ENCODE measurements at regions not wholly inside any gene's neighbourhood (a gene's known extent, or its start where the extent isn't known, plus 50 kb on each side); places are given as distances from the start of the nearest gene placed in this dataset.

- no peak for DNase-seq
Observed at GRCh38 chr4:30350288-30350687, 369.9 kb upstream of the PCDH7 start.

GRCh38 chr4:30354605-30355004 is 365.6 kb upstream of the PCDH7 start:
- DNase-seq = no peak

GRCh38 chr4:30362436-30362835 is 357.7 kb upstream of the PCDH7 start:
- no peak for DNase-seq

GRCh38 chr4:30370105-30370504 is 350.1 kb upstream of the PCDH7 start:
- no peak for DNase-seq

- DNase-seq = peak; percentile 77
Observed at GRCh38 chr4:30380404-30380998, 339.7 kb upstream of the PCDH7 start.

GRCh38 chr4:30385650-30386049 is 334.5 kb upstream of the PCDH7 start:
- DNase-seq = peak; percentile 3

- no peak for DNase-seq
Observed at GRCh38 chr4:30386266-30386895, 333.8 kb upstream of the PCDH7 start.

- no peak for DNase-seq
Observed at GRCh38 chr4:30395902-30396301, 324.3 kb upstream of the PCDH7 start.

- DNase-seq = no peak
Observed at GRCh38 chr4:30396772-30397475, 323.2 kb upstream of the PCDH7 start.

- no peak for DNase-seq
Observed at GRCh38 chr4:30399476-30399875, 320.7 kb upstream of the PCDH7 start.

- DNase-seq = no peak
Observed at GRCh38 chr4:30402276-30402675, 317.9 kb upstream of the PCDH7 start.

- DNase-seq = no peak
Observed at GRCh38 chr4:30413915-30414314, 306.3 kb upstream of the PCDH7 start.

GRCh38 chr4:30416547-30416946 is 303.6 kb upstream of the PCDH7 start:
- DNase-seq = no peak

GRCh38 chr4:30427932-30428331 is 292.2 kb upstream of the PCDH7 start:
- DNase-seq = no peak

GRCh38 chr4:30429813-30430761 is 290.1 kb upstream of the PCDH7 start:
- no peak for DNase-seq

GRCh38 chr4:30434656-30435055 is 285.5 kb upstream of the PCDH7 start:
- no peak for DNase-seq

GRCh38 chr4:30436394-30436793 is 283.8 kb upstream of the PCDH7 start:
- no peak for DNase-seq

GRCh38 chr4:30437316-30437715 is 282.9 kb upstream of the PCDH7 start:
- DNase-seq = no peak

- no peak for DNase-seq
Observed at GRCh38 chr4:30443289-30443688, 276.9 kb upstream of the PCDH7 start.

- DNase-seq = no peak
Observed at GRCh38 chr4:30450474-30450873, 269.7 kb upstream of the PCDH7 start.

- no peak for DNase-seq
Observed at GRCh38 chr4:30454504-30454903, 265.7 kb upstream of the PCDH7 start.

GRCh38 chr4:30456716-30457115 is 263.5 kb upstream of the PCDH7 start:
- no peak for DNase-seq

GRCh38 chr4:30460818-30461217 is 259.4 kb upstream of the PCDH7 start:
- DNase-seq = no peak
